ENCODE measurements at regions not wholly inside any gene's neighbourhood (a gene's known extent, or its start where the extent isn't known, plus 50 kb on each side); places are given as distances from the start of the nearest gene placed in this dataset.

DNA sequence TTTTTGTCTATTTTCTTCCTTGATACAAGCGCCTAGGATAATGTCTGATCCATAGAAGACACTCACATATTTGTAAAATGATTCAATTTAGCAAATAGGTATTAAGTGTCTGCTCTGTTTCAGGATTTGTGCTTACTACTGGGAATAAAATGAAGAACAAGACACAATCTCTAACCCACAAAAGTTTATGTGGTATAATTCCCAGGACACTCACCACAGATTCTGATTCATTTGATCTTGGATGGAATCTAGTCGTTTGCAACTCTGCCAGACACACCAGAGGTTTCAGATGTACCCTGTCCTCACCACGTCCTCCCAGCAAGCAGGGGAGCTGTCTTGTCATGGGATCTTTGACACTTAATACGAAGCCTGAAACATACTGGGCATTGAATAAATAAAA lies 208.3 kb downstream of the LRIG3 start:
- TF ChIP-seq CTCF (conservative IDR thresholded peaks at IDR 0.05; ENCODE audit: low read depth, low read length) (no peak), EZH2phosphoT487 (IDR thresholded peaks at IDR 0.05; ENCODE audit: borderline replicate concordance, low read length) (no peak)
